ENCODE measurements at regions not wholly inside any gene's neighbourhood (a gene's known extent, or its start where the extent isn't known, plus 50 kb on each side); places are given as distances from the start of the nearest gene placed in this dataset.

GRCh38 chr22:48979482-48979881, 848.2 kb downstream of the BRD1 start:
- TF ChIP-seq CTCF (IDR thresholded peaks at IDR 0.05): no peak
- no peak for TF ChIP-seq POLR2A (IDR thresholded peaks at IDR 0.05)

Measured in adrenal gland (tissue), 5 donors.